ENCODE measurements at regions not wholly inside any gene's neighbourhood (a gene's known extent, or its start where the extent isn't known, plus 50 kb on each side); places are given as distances from the start of the nearest gene placed in this dataset.
"Not testable (repeated sequence)": the region's sequence is repeated elsewhere in the genome, so short reads cannot be mapped to it uniquely, and the experiment has no call there.

DNA sequence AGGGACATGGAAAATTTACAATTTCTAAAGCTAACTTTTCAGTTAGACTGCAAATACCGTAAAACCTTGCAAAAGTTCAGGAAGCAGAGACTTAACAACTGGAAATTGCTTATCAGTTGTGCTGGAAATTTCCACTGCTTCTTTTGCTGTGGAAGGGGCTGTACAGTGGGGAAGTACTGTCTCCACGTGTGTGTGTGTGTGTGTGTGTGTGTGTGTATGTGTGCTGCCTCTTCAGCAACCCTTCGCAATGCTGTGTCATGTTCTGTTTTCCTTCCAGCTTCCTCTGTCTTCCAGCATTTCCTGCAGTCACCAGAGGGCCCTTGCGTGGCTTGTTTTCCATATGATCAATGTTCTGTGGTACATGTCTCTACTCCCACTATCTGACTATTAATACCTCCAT lies 87.5 kb upstream of the RANBP3L start:
- Histone ChIP-seq H3K9me3 (ENCODE audit: insufficient read depth, low read depth, low read length) (no peaks in the 10 kb centered on the region), H3K27ac (ENCODE audit: low read depth, low read length) (no peak overlapping the region), H3K36me3 (ENCODE audit: insufficient read depth, low read length) (no peaks in the 10 kb centered on the region), H3K9ac (ENCODE audit: low read depth, low read length) (no peak overlapping the region), H3K4me1 (ENCODE audit: insufficient read depth, low read length) (no peaks in the 10 kb centered on the region), H3K27me3 (ENCODE audit: insufficient read depth, low read length) (no peaks in the 10 kb centered on the region), H3K4me3 (ENCODE audit: low read length) (no peak overlapping the region)
- WGBS, result 89% methylated on average over 4 of the region's 4 CpGs

DNA sequence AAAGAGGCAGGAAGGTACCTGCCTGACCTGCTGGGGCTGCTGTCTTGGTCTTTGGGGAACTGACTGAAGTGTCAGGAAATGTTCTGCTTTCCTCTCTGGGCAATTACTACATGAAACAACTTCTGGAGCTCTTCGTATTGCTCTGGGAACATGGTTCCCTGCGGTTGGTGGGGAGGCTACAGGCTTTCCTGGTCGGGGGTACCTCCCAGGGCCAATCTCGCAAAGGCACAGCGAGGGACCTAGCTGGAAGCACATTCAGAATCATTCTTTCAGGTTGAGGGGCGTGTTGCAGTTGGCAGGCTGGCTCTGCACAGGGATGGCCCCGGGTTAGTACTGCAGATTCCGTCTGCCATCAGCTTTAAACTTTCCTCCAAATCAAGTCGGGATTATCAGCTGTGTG lies 88.9 kb upstream of the RANBP3L start:
- H3K36me3 ChIP-seq (ENCODE audit: insufficient read depth, low read length), result no peaks in the 10 kb centered on the region
- H3K27me3 ChIP-seq (ENCODE audit: insufficient read depth, low read length), result no peaks in the 10 kb centered on the region
- 91% methylated on average over 8 of the region's 9 CpGs for WGBS
- no peaks in the 10 kb centered on the region for H3K9me3 ChIP-seq (ENCODE audit: insufficient read depth, low read depth, low read length)
- no peak overlapping the region for H3K9ac ChIP-seq (ENCODE audit: low read depth, low read length)
- H3K4me3 ChIP-seq (ENCODE audit: low read length), result no peak overlapping the region
- H3K27ac ChIP-seq (ENCODE audit: low read depth, low read length), result no peak overlapping the region
- no peaks in the 10 kb centered on the region for H3K4me1 ChIP-seq (ENCODE audit: insufficient read depth, low read length)

DNA sequence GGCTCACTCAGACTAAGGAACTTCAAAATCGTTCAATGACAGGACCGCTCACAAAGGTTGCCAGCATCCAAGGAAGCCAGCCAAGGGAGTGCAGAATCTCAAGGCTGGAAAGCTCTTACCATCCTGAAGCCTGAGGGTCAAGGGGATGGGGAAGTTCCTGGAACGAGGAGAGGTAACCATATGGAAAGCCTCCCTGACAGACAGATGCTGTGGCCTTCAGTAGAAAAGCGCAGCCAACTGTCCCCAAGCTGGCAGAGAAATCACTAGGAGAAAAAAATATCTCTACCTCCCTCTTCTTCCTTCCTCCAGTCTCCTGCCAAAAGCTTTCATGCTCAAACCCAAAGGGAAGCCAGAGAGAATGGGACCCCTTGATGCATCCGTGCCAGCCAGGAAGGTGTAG lies 90.5 kb upstream of the RANBP3L start:
- Histone ChIP-seq H3K36me3 (ENCODE audit: insufficient read depth, low read length) (no peaks in the 10 kb centered on the region), H3K4me3 (ENCODE audit: low read length) (no peak overlapping the region), H3K9me3 (ENCODE audit: insufficient read depth, low read depth, low read length) (no peaks in the 10 kb centered on the region), H3K27me3 (ENCODE audit: insufficient read depth, low read length) (no peaks in the 10 kb centered on the region), H3K27ac (ENCODE audit: low read depth, low read length) (no peak overlapping the region), H3K4me1 (ENCODE audit: insufficient read depth, low read length) (no peaks in the 10 kb centered on the region), H3K9ac (ENCODE audit: low read depth, low read length) (no peak overlapping the region)
- WGBS, result 92% methylated on average over 4 of the region's 5 CpGs

DNA sequence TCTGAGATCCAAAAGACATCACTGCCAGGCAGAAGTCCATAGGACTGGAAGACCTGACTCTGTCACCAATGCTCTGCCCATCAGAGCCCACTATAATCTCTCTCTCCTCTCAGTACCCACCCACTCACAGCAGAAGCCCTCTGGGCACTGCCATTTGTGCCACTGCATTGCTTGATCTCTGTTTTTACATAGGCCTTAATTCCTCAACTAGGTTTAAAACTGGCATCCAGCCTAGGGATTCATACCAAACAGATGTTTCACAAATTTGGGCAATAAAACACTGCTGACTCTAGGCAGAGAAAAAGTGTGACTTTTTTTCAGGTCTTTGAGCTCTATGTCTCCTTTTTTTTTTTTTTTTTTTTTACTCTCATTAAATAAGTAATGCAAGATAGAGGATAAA lies 91.1 kb upstream of the RANBP3L start:
- H3K9ac ChIP-seq (ENCODE audit: low read depth, low read length), result no peak overlapping the region

DNA sequence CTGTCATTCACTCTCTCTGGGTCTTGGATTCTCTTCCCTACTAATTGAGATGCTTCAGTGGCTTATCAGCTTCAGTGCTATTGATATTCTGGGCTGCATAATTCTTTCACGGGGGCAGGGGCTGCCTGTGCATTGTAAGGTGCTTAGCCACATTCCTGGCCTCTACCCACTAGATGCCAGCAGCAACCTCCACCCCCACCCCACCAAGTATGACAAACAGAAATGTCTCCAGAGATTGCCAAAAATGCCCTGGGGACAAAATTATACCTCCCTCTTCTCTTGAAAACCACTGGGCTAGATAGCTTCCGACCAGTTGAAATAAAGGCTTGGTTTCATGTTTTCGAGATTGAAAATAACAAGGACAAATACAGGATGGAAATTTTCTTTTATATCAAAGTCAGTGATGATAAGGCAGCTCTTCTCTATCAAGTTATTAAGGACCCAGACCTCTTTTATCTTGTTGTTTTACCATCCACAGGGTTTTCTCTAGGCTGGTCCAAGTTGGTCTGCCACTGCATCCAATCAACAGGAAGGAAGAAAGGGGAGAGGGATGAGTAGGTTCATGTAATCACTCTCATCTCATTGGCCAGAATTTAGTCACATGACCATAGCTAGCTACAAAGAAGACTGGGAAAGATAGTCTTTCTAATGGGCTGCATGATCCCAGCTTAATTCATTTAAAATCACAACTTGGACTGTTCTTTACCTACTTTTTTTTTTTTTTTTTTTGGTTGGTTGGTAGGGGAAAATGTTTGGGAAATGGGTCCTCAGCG lies 92.1 kb upstream of the RANBP3L start:
- Histone ChIP-seq H3K9me3 (ENCODE audit: insufficient read depth, low read depth, low read length) (no peaks in the 10 kb centered on the region), H3K27ac (ENCODE audit: low read depth, low read length) (no peak overlapping the region), H3K4me3 (ENCODE audit: low read length) (no peak overlapping the region), H3K27me3 (ENCODE audit: insufficient read depth, low read length) (no peaks in the 10 kb centered on the region), H3K9ac (ENCODE audit: low read depth, low read length) (no peak overlapping the region), H3K36me3 (ENCODE audit: insufficient read depth, low read length) (no peaks in the 10 kb centered on the region), H3K4me1 (ENCODE audit: insufficient read depth, low read length) (no peaks in the 10 kb centered on the region)
- WGBS, result 85% methylated on average over 3 of the region's 4 CpGs

More for the DNA sequence above, 91.1 kb upstream of the RANBP3L start:
- H3K9me3 ChIP-seq (ENCODE audit: insufficient read depth, low read depth, low read length), result no peaks in the 10 kb centered on the region
- no peaks in the 10 kb centered on the region for H3K4me1 ChIP-seq (ENCODE audit: insufficient read depth, low read length)
- H3K4me3 ChIP-seq (ENCODE audit: low read length), result no peak overlapping the region
- no peak overlapping the region for H3K27ac ChIP-seq (ENCODE audit: low read depth, low read length)
- H3K36me3 ChIP-seq (ENCODE audit: insufficient read depth, low read length), result no peaks in the 10 kb centered on the region
- H3K27me3 ChIP-seq (ENCODE audit: insufficient read depth, low read length), result no peaks in the 10 kb centered on the region

DNA sequence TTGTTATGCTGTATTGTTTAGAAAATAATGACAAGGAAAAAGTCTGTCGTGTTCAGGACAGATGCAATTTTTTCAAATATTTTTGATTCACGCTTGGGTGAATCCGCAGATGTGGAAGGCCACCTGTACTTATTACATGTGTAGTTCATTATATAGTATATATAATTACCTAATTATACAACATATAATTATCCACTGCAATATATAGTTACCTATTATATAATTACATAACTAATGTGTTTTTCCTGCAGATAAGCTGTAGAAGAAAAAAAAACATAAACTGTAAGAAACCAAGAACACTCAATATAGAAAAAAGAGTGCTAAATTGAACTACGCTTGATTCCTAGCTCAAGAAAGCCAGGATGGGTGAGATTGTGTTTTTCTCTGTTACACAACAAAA lies 93.6 kb upstream of the RANBP3L start:
- Histone ChIP-seq H3K36me3 (ENCODE audit: insufficient read depth, low read length) (no peaks in the 10 kb centered on the region), H3K4me1 (ENCODE audit: insufficient read depth, low read length) (no peaks in the 10 kb centered on the region), H3K27me3 (ENCODE audit: insufficient read depth, low read length) (no peaks in the 10 kb centered on the region), H3K27ac (ENCODE audit: low read depth, low read length) (no peak overlapping the region), H3K9me3 (ENCODE audit: insufficient read depth, low read depth, low read length) (no peaks in the 10 kb centered on the region), H3K4me3 (ENCODE audit: low read length) (no peak overlapping the region), H3K9ac (ENCODE audit: low read depth, low read length) (no peak overlapping the region)
- 98% methylated on average over 3 of the region's 4 CpGs for WGBS

DNA sequence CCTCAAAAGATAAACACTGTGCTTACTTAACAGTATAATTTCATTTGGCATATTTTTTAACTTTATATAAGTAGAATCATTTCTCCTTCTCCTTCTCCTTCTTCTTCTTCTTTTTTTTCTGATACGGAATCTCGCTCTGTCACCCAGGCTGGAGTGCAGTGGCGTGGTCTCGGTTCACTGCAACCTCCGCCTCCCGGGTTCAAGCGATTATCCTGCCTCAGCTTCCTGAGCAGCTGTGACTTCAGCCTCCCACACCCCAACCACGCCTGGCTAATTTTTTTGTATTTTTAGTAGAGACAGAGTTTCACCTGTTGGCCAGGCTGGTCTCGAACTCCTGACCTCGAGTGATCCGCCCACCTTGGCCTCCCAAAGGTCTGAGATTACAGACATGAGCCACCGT lies 94.2 kb upstream of the RANBP3L start:
- not testable (repeated sequence) for H3K4me3 ChIP-seq (ENCODE audit: low read length); H3K9me3 ChIP-seq (ENCODE audit: insufficient read depth, low read depth, low read length); H3K9ac ChIP-seq (ENCODE audit: low read depth, low read length); H3K36me3 ChIP-seq (ENCODE audit: insufficient read depth, low read length); H3K4me1 ChIP-seq (ENCODE audit: insufficient read depth, low read length); H3K27ac ChIP-seq (ENCODE audit: low read depth, low read length); H3K27me3 ChIP-seq (ENCODE audit: insufficient read depth, low read length)
- 95% methylated on average over 12 of the region's 12 CpGs for WGBS

DNA sequence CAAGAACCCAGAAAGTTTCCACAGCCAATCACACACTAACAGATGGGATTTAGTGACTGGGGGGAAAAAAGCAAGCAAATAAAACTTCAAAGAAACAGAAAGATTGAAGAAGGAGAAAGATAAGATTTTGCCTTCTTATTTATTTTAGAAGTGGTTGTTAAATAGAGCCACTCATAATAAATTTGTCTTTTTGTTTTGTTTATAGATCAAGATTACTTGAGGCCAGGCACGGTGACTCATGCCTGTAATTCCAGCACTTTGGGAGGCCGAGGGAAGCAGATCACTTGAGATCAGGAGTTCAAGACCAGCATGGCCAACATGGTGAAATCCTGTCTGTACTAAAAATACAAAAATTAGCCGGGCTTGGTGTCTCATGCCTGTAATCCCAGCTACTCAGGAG lies 94.9 kb upstream of the RANBP3L start:
- H3K4me1 ChIP-seq (ENCODE audit: insufficient read depth, low read length), result no peaks in the 10 kb centered on the region
- H3K36me3 ChIP-seq (ENCODE audit: insufficient read depth, low read length), result no peaks in the 10 kb centered on the region
- H3K9ac ChIP-seq (ENCODE audit: low read depth, low read length), result no peak overlapping the region
- no peaks in the 10 kb centered on the region for H3K27me3 ChIP-seq (ENCODE audit: insufficient read depth, low read length)
- H3K9me3 ChIP-seq (ENCODE audit: insufficient read depth, low read depth, low read length), result no peaks in the 10 kb centered on the region
- 85% methylated on average over 3 of the region's 3 CpGs for WGBS
- H3K4me3 ChIP-seq (ENCODE audit: low read length), result no peak overlapping the region
- no peak overlapping the region for H3K27ac ChIP-seq (ENCODE audit: low read depth, low read length)

DNA sequence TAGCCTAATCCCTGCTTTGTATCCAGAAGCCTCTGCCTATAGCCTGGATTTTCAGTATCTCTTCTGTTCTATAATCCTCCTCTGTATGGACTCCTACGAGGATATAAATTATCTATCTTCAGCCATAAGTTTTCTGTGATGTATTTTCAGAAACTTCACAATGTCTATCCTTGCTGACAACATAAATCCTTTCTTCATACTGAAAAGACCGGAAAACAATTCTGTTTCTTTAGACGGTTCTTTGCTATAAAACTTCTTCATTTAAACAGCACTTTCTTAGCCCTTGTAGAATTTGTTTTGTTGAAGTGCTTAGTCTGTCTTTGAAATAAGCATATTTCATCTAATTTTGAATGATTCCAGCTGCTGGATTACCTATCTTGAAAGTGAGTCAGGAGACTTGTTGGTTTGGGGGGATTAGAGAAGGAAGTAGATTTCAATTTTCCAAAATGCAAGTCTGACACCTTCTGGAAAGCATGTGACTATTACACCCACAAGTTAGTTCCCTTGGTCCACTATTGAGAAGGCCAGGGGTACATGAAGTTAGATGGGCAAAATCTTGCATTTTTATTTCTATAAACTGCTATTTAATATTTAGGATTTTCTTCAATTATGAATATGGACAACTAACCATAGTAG lies 96.3 kb upstream of the RANBP3L start:
- 79% methylated on average over 3 of the region's 3 CpGs for WGBS
- no peak overlapping the region for H3K27ac ChIP-seq (ENCODE audit: low read depth, low read length)
- H3K4me3 ChIP-seq (ENCODE audit: low read length), result no peak overlapping the region

DNA sequence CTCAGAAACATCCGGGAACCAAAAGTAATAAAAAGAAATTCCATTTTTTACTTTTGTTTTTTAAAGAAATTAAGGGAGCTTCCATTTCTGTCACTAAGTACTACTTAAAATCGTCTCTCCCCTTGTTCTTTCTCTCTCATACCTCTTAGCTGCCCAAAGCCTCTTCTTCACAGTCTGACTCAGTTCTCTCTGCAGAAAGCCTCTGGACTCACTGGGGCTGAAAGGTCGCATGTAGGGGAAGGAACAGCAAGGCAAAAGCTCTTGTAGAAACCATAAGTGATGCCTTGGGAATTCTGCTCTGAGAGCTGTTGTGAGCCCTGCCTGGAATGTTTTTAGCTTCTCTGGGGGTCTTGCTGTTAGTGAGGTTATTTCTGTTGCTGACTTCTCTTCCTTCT lies 100.8 kb upstream of the RANBP3L start:
- Histone ChIP-seq H3K4me1 (ENCODE audit: insufficient read depth, low read length) (no peaks in the 10 kb centered on the region), H3K27ac (ENCODE audit: low read depth, low read length) (no peak overlapping the region), H3K36me3 (ENCODE audit: insufficient read depth, low read length) (no peaks in the 10 kb centered on the region), H3K9me3 (ENCODE audit: insufficient read depth, low read depth, low read length) (no peaks in the 10 kb centered on the region), H3K9ac (ENCODE audit: low read depth, low read length) (no peak overlapping the region), H3K27me3 (ENCODE audit: insufficient read depth, low read length) (no peaks in the 10 kb centered on the region), H3K4me3 (ENCODE audit: low read length) (no peak overlapping the region)
- WGBS, result 87% methylated on average over 2 of the region's 3 CpGs

More for the DNA sequence above, 96.3 kb upstream of the RANBP3L start:
- no peak overlapping the region for H3K9ac ChIP-seq (ENCODE audit: low read depth, low read length)
- H3K9me3 ChIP-seq (ENCODE audit: insufficient read depth, low read depth, low read length), result no peaks in the 10 kb centered on the region
- no peaks in the 10 kb centered on the region for H3K27me3 ChIP-seq (ENCODE audit: insufficient read depth, low read length)
- no peaks in the 10 kb centered on the region for H3K36me3 ChIP-seq (ENCODE audit: insufficient read depth, low read length)
- H3K4me1 ChIP-seq (ENCODE audit: insufficient read depth, low read length), result no peaks in the 10 kb centered on the region

DNA sequence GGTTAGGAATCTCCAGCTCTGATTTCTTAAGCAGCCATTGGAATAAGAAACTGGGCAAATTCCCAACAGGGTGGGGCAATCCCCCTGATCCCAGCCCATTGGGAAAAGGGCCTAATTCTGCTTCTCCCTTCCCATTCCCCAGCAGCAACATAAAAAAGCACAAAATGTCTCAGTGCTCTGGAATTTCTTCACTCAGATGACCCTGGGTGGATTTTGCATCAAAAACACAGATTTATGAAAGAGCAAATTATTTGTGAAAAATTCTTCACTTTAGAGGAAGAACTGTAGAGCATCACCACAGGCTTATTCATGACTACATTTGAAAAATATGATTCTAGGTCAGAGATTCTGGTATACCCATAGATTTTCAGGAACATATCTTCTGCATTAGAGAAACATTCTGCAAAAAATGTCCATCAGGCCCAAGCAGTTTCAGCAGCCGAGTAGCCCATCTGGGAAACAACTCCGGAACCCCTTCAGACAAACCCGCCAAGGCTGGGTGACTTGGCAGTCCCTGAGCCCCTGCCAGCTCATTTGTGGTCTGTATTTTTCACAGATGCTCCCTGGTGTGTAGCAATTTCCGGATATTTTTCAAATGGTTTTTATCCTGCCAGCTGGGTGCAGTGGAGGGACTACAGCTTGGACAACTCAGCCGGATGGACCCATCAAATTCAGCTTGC lies 102.1 kb upstream of the RANBP3L start:
- no peaks in the 10 kb centered on the region for H3K27me3 ChIP-seq (ENCODE audit: insufficient read depth, low read length)
- H3K36me3 ChIP-seq (ENCODE audit: insufficient read depth, low read length), result no peaks in the 10 kb centered on the region
- H3K9me3 ChIP-seq (ENCODE audit: insufficient read depth, low read depth, low read length), result no peaks in the 10 kb centered on the region
- no peaks in the 10 kb centered on the region for H3K4me1 ChIP-seq (ENCODE audit: insufficient read depth, low read length)
- no peak overlapping the region for H3K4me3 ChIP-seq (ENCODE audit: low read length)
- WGBS, result 95% methylated on average over 5 of the region's 5 CpGs
- no peak overlapping the region for H3K9ac ChIP-seq (ENCODE audit: low read depth, low read length)
- no peak overlapping the region for H3K27ac ChIP-seq (ENCODE audit: low read depth, low read length)

Data from HUES64 (cell line).